ENCODE measurements at regions not wholly inside any gene's neighbourhood (a gene's known extent, or its start where the extent isn't known, plus 50 kb on each side); places are given as distances from the start of the nearest gene placed in this dataset.
A peak's percentile ranks its signal among the peaks of the same experiment; 100 is the strongest.

- Histone ChIP-seq H3K79me2 (ENCODE audit: insufficient read depth, low read length) (peaks cover 78% of the 10 kb centered on the region), H3K4me1 (ENCODE audit: insufficient read depth, low read length) (peaks cover 29% of the 10 kb centered on the region), H3K4me3 (ENCODE audit: insufficient read depth, low read length) (no peak overlapping the region), H4K20me1 (ENCODE audit: insufficient read depth, low read length) (peaks cover 42% of the 10 kb centered on the region), H3K4me2 (ENCODE audit: insufficient read depth, low read length) (peak overlapping the region; percentile 93), H3K27me3 (ENCODE audit: insufficient read depth, low read length) (no peaks in the 10 kb centered on the region), H3K9me3 (ENCODE audit: low read depth, low read length) (no peaks in the 10 kb centered on the region), H3K36me3 (ENCODE audit: insufficient read depth, low read length) (peaks cover 7% of the 10 kb centered on the region), H3K27ac (ENCODE audit: low read depth, low read length) (no peak overlapping the region), H2AFZ (ENCODE audit: low read length) (no peak overlapping the region)
- peak; percentile 41 for DNase-seq (ENCODE audit: insufficient read length, low spot score, missing footprints)
- TF ChIP-seq CTCF (IDR thresholded peaks at IDR 0.05; ENCODE audit: extremely low read depth, low read depth, low read length), result no peak
These were observed 133.5 kb downstream of the GLI2 start for GRCh38 chr2:120869036-120869729.

- no peaks in the 10 kb centered on the region for H3K9me3 ChIP-seq (ENCODE audit: low read depth, low read length)
- H3K27me3 ChIP-seq (ENCODE audit: insufficient read depth, low read length), result no peaks in the 10 kb centered on the region
- peak; percentile 75 for DNase-seq (ENCODE audit: insufficient read length, low spot score, missing footprints)
- peaks cover 7% of the 10 kb centered on the region for H3K36me3 ChIP-seq (ENCODE audit: insufficient read depth, low read length)
- peaks cover 24% of the 10 kb centered on the region for H3K4me1 ChIP-seq (ENCODE audit: insufficient read depth, low read length)
- H4K20me1 ChIP-seq (ENCODE audit: insufficient read depth, low read length), result peaks cover 49% of the 10 kb centered on the region
- H3K4me3 ChIP-seq (ENCODE audit: insufficient read depth, low read length), result no peak overlapping the region
- H3K79me2 ChIP-seq (ENCODE audit: insufficient read depth, low read length), result peaks cover 81% of the 10 kb centered on the region
- TF ChIP-seq CTCF (IDR thresholded peaks at IDR 0.05; ENCODE audit: extremely low read depth, low read depth, low read length), result no peak
- H2AFZ ChIP-seq (ENCODE audit: low read length), result no peak overlapping the region
- no peak overlapping the region for H3K4me2 ChIP-seq (ENCODE audit: insufficient read depth, low read length)
- H3K27ac ChIP-seq (ENCODE audit: low read depth, low read length), result no peak overlapping the region
These were observed 134.2 kb downstream of the GLI2 start for GRCh38 chr2:120869730-120870466.

GRCh38 chr2:120870467-120870788, 134.8 kb downstream of the GLI2 start:
- Histone ChIP-seq H3K36me3 (ENCODE audit: insufficient read depth, low read length) (peaks cover 7% of the 10 kb centered on the region), H2AFZ (ENCODE audit: low read length) (no peak overlapping the region), H4K20me1 (ENCODE audit: insufficient read depth, low read length) (peaks cover 54% of the 10 kb centered on the region), H3K4me2 (ENCODE audit: insufficient read depth, low read length) (no peak overlapping the region), H3K27me3 (ENCODE audit: insufficient read depth, low read length) (no peaks in the 10 kb centered on the region), H3K4me1 (ENCODE audit: insufficient read depth, low read length) (peaks cover 20% of the 10 kb centered on the region), H3K79me2 (ENCODE audit: insufficient read depth, low read length) (peaks cover 82% of the 10 kb centered on the region), H3K27ac (ENCODE audit: low read depth, low read length) (no peak overlapping the region), H3K4me3 (ENCODE audit: insufficient read depth, low read length) (no peak overlapping the region), H3K9me3 (ENCODE audit: low read depth, low read length) (no peaks in the 10 kb centered on the region)
- TF ChIP-seq CTCF (IDR thresholded peaks at IDR 0.05; ENCODE audit: extremely low read depth, low read depth, low read length), result no peak
- no peak for DNase-seq (ENCODE audit: insufficient read length, low spot score, missing footprints)

- no peaks in the 10 kb centered on the region for H3K27me3 ChIP-seq (ENCODE audit: insufficient read depth, low read length)
- H3K79me2 ChIP-seq (ENCODE audit: insufficient read depth, low read length), result peaks cover 79% of the 10 kb centered on the region
- TF ChIP-seq CTCF (IDR thresholded peaks at IDR 0.05; ENCODE audit: extremely low read depth, low read depth, low read length), result no peak
- H3K27ac ChIP-seq (ENCODE audit: low read depth, low read length), result no peak overlapping the region
- no peak overlapping the region for H2AFZ ChIP-seq (ENCODE audit: low read length)
- peak; percentile 41 for DNase-seq (ENCODE audit: insufficient read length, low spot score, missing footprints)
- H3K4me1 ChIP-seq (ENCODE audit: insufficient read depth, low read length), result peaks cover 20% of the 10 kb centered on the region
- peaks cover 54% of the 10 kb centered on the region for H4K20me1 ChIP-seq (ENCODE audit: insufficient read depth, low read length)
- H3K4me2 ChIP-seq (ENCODE audit: insufficient read depth, low read length), result no peak overlapping the region
- H3K36me3 ChIP-seq (ENCODE audit: insufficient read depth, low read length), result peaks cover 7% of the 10 kb centered on the region
- no peak overlapping the region for H3K4me3 ChIP-seq (ENCODE audit: insufficient read depth, low read length)
- no peaks in the 10 kb centered on the region for H3K9me3 ChIP-seq (ENCODE audit: low read depth, low read length)
These were observed 135.5 kb downstream of the GLI2 start for GRCh38 chr2:120871016-120871635.

Measured in osteoblast (primary cell).